GM12874 (cell line): ENCODE measurements at regions not wholly inside any gene's neighbourhood (a gene's known extent, or its start where the extent isn't known, plus 50 kb on each side); places are given as distances from the start of the nearest gene placed in this dataset.

Source experiments
- TF ChIP-seq, protein P1 (sequence below): IDR thresholded peaks from 2 replicates; pipeline ENCODE4 v1.5.1; 2011; ENCODE audit warnings: low read depth, mild to moderate bottlenecking, control low read depth, low read length, moderate library complexity; ENCODE audit not compliant: insufficient read depth

- TF ChIP-seq, protein P1, sequence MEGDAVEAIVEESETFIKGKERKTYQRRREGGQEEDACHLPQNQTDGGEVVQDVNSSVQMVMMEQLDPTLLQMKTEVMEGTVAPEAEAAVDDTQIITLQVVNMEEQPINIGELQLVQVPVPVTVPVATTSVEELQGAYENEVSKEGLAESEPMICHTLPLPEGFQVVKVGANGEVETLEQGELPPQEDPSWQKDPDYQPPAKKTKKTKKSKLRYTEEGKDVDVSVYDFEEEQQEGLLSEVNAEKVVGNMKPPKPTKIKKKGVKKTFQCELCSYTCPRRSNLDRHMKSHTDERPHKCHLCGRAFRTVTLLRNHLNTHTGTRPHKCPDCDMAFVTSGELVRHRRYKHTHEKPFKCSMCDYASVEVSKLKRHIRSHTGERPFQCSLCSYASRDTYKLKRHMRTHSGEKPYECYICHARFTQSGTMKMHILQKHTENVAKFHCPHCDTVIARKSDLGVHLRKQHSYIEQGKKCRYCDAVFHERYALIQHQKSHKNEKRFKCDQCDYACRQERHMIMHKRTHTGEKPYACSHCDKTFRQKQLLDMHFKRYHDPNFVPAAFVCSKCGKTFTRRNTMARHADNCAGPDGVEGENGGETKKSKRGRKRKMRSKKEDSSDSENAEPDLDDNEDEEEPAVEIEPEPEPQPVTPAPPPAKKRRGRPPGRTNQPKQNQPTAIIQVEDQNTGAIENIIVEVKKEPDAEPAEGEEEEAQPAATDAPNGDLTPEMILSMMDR: no peak
Observed at GRCh38 chr7:131057015-131057793, 270.5 kb upstream of the MKLN1 start.

DNA sequence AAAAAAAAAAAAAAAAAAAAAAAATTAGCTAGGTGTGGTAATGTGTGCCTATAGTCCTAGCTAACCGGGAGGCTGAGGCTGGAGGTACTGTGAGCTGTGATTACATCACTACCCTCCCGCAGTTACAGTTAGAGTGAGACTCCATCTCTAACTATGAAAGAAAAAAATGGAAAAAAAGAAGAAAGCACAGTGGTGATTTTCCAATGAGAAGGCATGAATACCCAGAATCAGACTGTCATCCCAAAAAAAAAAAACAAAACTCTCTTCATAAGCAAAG lies 269.9 kb upstream of the MKLN1 start:
- TF ChIP-seq, protein P1: no peak

- TF ChIP-seq, protein P1: no peak
Observed at GRCh38 chr7:131061158-131061557, 266.5 kb upstream of the MKLN1 start.

DNA sequence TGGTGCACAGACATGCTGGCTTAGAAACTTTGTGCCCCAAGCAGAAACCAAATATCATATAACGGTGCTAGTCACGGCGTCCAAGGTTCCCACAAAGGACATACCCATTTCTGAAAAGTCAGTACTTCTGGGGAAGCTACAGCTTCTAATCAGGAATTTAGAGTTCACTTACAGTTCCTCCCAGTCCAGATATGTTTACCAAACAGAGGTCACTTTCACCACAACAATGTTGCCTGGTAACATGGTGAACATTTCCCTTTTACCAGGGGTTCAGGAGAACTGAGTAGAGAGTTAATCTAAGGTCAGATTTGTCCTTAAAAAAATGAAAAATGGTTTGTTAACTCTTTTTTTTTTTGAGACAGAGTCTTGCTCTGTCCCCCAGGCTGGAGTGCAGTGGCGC lies 265.9 kb upstream of the MKLN1 start:
- TF ChIP-seq, protein P1: no peak

DNA sequence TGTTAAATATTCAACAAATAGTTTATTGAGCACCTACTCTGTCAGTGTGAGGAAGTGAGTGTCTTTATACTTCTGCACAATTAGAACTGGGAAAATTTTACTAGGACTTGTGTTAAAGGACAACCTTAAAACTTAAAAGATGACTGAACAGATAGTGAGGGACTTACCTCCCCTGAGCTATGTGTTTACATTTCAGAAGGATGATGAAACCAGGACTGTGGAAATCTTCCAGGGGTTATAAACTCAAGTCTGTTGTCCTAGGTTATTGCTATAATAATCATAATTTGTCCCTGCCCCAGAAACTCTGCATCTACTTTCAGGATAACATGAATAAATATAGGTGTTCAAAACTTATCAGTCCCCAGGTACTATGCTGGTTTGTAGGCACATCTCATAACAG lies 261.0 kb upstream of the MKLN1 start:
- TF ChIP-seq, protein P1: no peak

DNA sequence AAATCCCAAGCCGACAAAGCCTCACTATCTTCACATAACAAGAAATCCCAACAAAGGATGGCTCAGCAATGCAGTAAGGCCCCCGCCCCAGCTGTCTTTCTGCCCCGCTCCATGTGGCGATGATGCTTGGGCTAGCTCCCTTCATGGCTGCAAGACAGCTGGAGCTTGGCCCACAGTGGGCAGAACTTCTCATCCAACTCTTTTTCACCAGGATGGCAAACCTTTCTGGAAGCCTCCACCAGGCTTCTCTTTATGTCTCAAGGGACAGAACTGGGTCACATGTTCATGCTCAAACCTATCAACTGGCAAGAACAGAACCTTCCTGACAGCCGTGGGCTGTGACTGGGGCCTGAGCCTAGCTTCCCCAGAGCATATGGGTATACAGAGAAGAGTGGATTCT lies 260.5 kb upstream of the MKLN1 start:
- TF ChIP-seq, protein P1: no peak

DNA sequence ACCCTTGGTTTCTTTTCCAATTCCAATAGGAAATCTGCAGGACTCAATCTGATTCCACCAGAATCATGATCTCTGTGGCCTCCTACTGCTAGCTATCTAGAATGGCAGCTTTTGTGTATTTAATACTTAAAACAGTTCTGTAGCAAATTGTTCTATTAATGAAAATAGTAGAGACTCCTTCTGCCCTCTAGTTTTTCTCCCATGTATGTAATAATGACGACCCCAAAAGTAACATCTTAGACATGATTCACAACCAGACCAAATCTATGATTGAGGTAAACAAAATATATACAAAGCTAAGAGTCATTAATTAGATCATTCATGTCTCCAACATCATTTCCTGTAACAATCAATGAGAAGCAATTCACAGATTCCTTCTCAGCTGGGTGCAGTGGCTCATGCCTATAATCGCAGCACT lies 259.1 kb upstream of the MKLN1 start:
- TF ChIP-seq, protein P1: no peak
